ENCODE measurements at regions not wholly inside any gene's neighbourhood (a gene's known extent, or its start where the extent isn't known, plus 50 kb on each side); places are given as distances from the start of the nearest gene placed in this dataset.

- H3K27ac ChIP-seq (replicated peaks), result no peak overlapping the region
- TF ChIP-seq CTCF (IDR thresholded peaks at IDR 0.05; ENCODE audit: insufficient read depth, low read length) (no peak), SPI1 (IDR thresholded peaks at IDR 0.05; ENCODE audit: borderline replicate concordance, low read depth) (no peak), REST (IDR thresholded peaks at IDR 0.05; ENCODE audit: insufficient replicate concordance, low read depth) (no peak), POLR2AphosphoS5 (IDR thresholded peaks at IDR 0.05; ENCODE audit: low read depth) (no peak)
- DNase-seq (ENCODE audit: low read depth in 1 of 2, low spot score in 1 of 2), result no peak
- H3K4me3 ChIP-seq (replicated peaks; ENCODE audit: insufficient read depth, low read length), result no peak overlapping the region
- no peaks in the 10 kb centered on the region for H3K27me3 ChIP-seq (ENCODE audit: insufficient read depth, poor library complexity, severe bottlenecking)
These were observed 51.3 kb upstream of the CADPS start for GRCh38 chr3:62926494-62926893.

GRCh38 chr3:62928256-62928655, 53.0 kb upstream of the CADPS start:
- H3K27me3 ChIP-seq (ENCODE audit: insufficient read depth, poor library complexity, severe bottlenecking), result no peaks in the 10 kb centered on the region
- H3K27ac ChIP-seq (replicated peaks), result no peak overlapping the region
- H3K4me3 ChIP-seq (replicated peaks; ENCODE audit: insufficient read depth, low read length), result no peak overlapping the region
- TF ChIP-seq POLR2AphosphoS5 (IDR thresholded peaks at IDR 0.05; ENCODE audit: low read depth), result no peak
- no peak for TF ChIP-seq GABPA (IDR thresholded peaks at IDR 0.05; ENCODE audit: low read depth)
- no peak for TF ChIP-seq REST (IDR thresholded peaks at IDR 0.05; ENCODE audit: insufficient replicate concordance, low read depth)
- TF ChIP-seq SPI1 (IDR thresholded peaks at IDR 0.05; ENCODE audit: borderline replicate concordance, low read depth), result no peak
- no peak for TF ChIP-seq CTCF (IDR thresholded peaks at IDR 0.05; ENCODE audit: insufficient read depth, low read length)
- no peak for DNase-seq (ENCODE audit: low read depth in 1 of 2, low spot score in 1 of 2)

- DNase-seq (ENCODE audit: low read depth in 1 of 2, low spot score in 1 of 2), result no peak
These were observed 54.6 kb upstream of the CADPS start for GRCh38 chr3:62929771-62930170.

More at GRCh38 chr3:62929771-62930170, 54.6 kb upstream of the CADPS start:
- Histone ChIP-seq H3K27me3 (ENCODE audit: insufficient read depth, poor library complexity, severe bottlenecking) (no peaks in the 10 kb centered on the region), H3K27ac (replicated peaks) (no peak overlapping the region), H3K4me3 (replicated peaks; ENCODE audit: insufficient read depth, low read length) (no peak overlapping the region)
- TF ChIP-seq POLR2AphosphoS5 (IDR thresholded peaks at IDR 0.05; ENCODE audit: low read depth), result no peak
- no peak for TF ChIP-seq SPI1 (IDR thresholded peaks at IDR 0.05; ENCODE audit: borderline replicate concordance, low read depth)
- TF ChIP-seq REST (IDR thresholded peaks at IDR 0.05; ENCODE audit: insufficient replicate concordance, low read depth), result no peak
- TF ChIP-seq CTCF (IDR thresholded peaks at IDR 0.05; ENCODE audit: insufficient read depth, low read length), result no peak
- TF ChIP-seq GABPA (IDR thresholded peaks at IDR 0.05; ENCODE audit: low read depth), result no peak

Data from HL-60 (cell line).